ENCODE measurements at regions not wholly inside any gene's neighbourhood (a gene's known extent, or its start where the extent isn't known, plus 50 kb on each side); places are given as distances from the start of the nearest gene placed in this dataset.

GRCh38 chr3:182725372-182726251 lies 67.7 kb upstream of the ATP11B start:
- TF ChIP-seq EZH2 (IDR thresholded peaks at IDR 0.05; ENCODE audit: low read depth): no peak
- TF ChIP-seq, protein P1, sequence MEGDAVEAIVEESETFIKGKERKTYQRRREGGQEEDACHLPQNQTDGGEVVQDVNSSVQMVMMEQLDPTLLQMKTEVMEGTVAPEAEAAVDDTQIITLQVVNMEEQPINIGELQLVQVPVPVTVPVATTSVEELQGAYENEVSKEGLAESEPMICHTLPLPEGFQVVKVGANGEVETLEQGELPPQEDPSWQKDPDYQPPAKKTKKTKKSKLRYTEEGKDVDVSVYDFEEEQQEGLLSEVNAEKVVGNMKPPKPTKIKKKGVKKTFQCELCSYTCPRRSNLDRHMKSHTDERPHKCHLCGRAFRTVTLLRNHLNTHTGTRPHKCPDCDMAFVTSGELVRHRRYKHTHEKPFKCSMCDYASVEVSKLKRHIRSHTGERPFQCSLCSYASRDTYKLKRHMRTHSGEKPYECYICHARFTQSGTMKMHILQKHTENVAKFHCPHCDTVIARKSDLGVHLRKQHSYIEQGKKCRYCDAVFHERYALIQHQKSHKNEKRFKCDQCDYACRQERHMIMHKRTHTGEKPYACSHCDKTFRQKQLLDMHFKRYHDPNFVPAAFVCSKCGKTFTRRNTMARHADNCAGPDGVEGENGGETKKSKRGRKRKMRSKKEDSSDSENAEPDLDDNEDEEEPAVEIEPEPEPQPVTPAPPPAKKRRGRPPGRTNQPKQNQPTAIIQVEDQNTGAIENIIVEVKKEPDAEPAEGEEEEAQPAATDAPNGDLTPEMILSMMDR (conservative IDR thresholded peaks at IDR 0.05): no peak
- no TSS peak for BruUV-seq (replicated peaks)
- POLR2A ChIA-PET (ENCODE audit: unreplicated experiment): no interaction called here
- Histone ChIP-seq H3K4me2 (0 out of 2 replicates have a peak overlapping the region, but pooled peaks have one; percentile 3), H3K27ac (no peak overlapping the region), H3K27me3 (ENCODE audit: insufficient read depth, low read depth) (no peaks in the 10 kb centered on the region), H3K4me1 (replicated peaks; ENCODE audit: insufficient read depth) (peaks cover 9% of the 10 kb centered on the region; the same call in 1 of the 2 replicates), H4K20me1 (ENCODE audit: insufficient read depth) (no peaks in the 10 kb centered on the region), H3K9me2 (ENCODE audit: insufficient read depth) (no peaks in the 10 kb centered on the region), H3K9me3 (ENCODE audit: insufficient read depth, low read depth) (no peaks in the 10 kb centered on the region), H3K36me3 (ENCODE audit: low read depth) (no peaks in the 10 kb centered on the region), H3K4me3 (no peak overlapping the region), H2AFZ (no peak overlapping the region), H3K79me2 (ENCODE audit: low read depth) (no peaks in the 10 kb centered on the region), H3F3A (ENCODE audit: insufficient read depth, low read depth) (no peaks in the 10 kb centered on the region)
- DNase-seq: no peak
- CTCF ChIA-PET: no interaction called here
- intact Hi-C loops (cut with micrococcal nuclease; ENCODE audit: unreplicated experiment): no loop called here

GRCh38 chr3:182726258-182727142 lies 66.8 kb upstream of the ATP11B start:
- no peak for TF ChIP-seq EZH2 (IDR thresholded peaks at IDR 0.05; ENCODE audit: low read depth)
- TF ChIP-seq, protein P1 (conservative IDR thresholded peaks at IDR 0.05): no peak
- Histone ChIP-seq H3K79me2 (ENCODE audit: low read depth) (no peaks in the 10 kb centered on the region), H4K20me1 (ENCODE audit: insufficient read depth) (no peaks in the 10 kb centered on the region), H3K36me3 (ENCODE audit: low read depth) (no peaks in the 10 kb centered on the region), H3K9me2 (ENCODE audit: insufficient read depth) (no peaks in the 10 kb centered on the region), H2AFZ (no peak overlapping the region), H3K27me3 (ENCODE audit: insufficient read depth, low read depth) (no peaks in the 10 kb centered on the region), H3K4me3 (no peak overlapping the region), H3F3A (ENCODE audit: insufficient read depth, low read depth) (no peaks in the 10 kb centered on the region), H3K4me2 (no peak overlapping the region), H3K4me1 (replicated peaks; ENCODE audit: insufficient read depth) (peaks cover 9% of the 10 kb centered on the region; the same call in 1 of the 2 replicates), H3K9me3 (ENCODE audit: insufficient read depth, low read depth) (no peaks in the 10 kb centered on the region), H3K27ac (no peak overlapping the region)
- CTCF ChIA-PET: no interaction called here
- intact Hi-C loops (cut with micrococcal nuclease; ENCODE audit: unreplicated experiment): no loop called here
- POLR2A ChIA-PET (ENCODE audit: unreplicated experiment): interaction anchor here (0.5 kb wide), 1 partner anchor 65 kb away, joined by 4 read pairs; no protein-coding TSS in a partner anchor
- no TSS peak for BruUV-seq (replicated peaks)
- DNase-seq: no peak

GRCh38 chr3:182728238-182728637 lies 65.1 kb upstream of the ATP11B start:
- Histone ChIP-seq H3K4me1 (replicated peaks; ENCODE audit: insufficient read depth) (peaks cover 9% of the 10 kb centered on the region; the same call in 1 of the 2 replicates), H3F3A (ENCODE audit: insufficient read depth, low read depth) (no peaks in the 10 kb centered on the region), H3K27ac (no peak overlapping the region), H3K4me2 (no peak overlapping the region), H2AFZ (no peak overlapping the region), H3K79me2 (ENCODE audit: low read depth) (no peaks in the 10 kb centered on the region), H3K9me3 (ENCODE audit: insufficient read depth, low read depth) (no peaks in the 10 kb centered on the region), H3K27me3 (ENCODE audit: insufficient read depth, low read depth) (no peaks in the 10 kb centered on the region), H3K4me3 (no peak overlapping the region), H3K36me3 (ENCODE audit: low read depth) (no peaks in the 10 kb centered on the region), H3K9me2 (ENCODE audit: insufficient read depth) (peaks cover 4% of the 10 kb centered on the region; the same call in 1 of the 2 replicates), H4K20me1 (ENCODE audit: insufficient read depth) (no peaks in the 10 kb centered on the region)
- BruUV-seq (replicated peaks): no TSS peak
- no peak for DNase-seq
- POLR2A ChIA-PET (ENCODE audit: unreplicated experiment): no interaction called here
- CTCF ChIA-PET: interaction anchor here (0.7 kb wide), 1 partner anchor 8 kb away, joined by 11 read pairs; no protein-coding TSS in a partner anchor
- intact Hi-C loops (cut with micrococcal nuclease; ENCODE audit: unreplicated experiment): no loop called here
- TF ChIP-seq EZH2 (IDR thresholded peaks at IDR 0.05; ENCODE audit: low read depth): no peak
- TF ChIP-seq, protein P1 (conservative IDR thresholded peaks at IDR 0.05): no peak

All from PC-9 (cell line).